GM12872 (cell line): ENCODE measurements at regions not wholly inside any gene's neighbourhood (a gene's known extent, or its start where the extent isn't known, plus 50 kb on each side); places are given as distances from the start of the nearest gene placed in this dataset.

Experiments
- CTCF ChIP-seq: IDR thresholded peaks from 3 replicates; pipeline ENCODE4 v1.5.1; 2011; ENCODE audit warnings: low read depth, mild to moderate bottlenecking, low read length, moderate library complexity; ENCODE audit not compliant: insufficient read depth

GRCh38 chr10:121668314-121669027, 70.2 kb upstream of the FGFR2 start:
- TF ChIP-seq CTCF, result no peak

- no peak for TF ChIP-seq CTCF
Measured at GRCh38 chr10:121667948-121668313, 69.7 kb upstream of the FGFR2 start.

- TF ChIP-seq CTCF, result no peak
Measured at GRCh38 chr10:121665809-121666208, 67.6 kb upstream of the FGFR2 start.

GRCh38 chr10:121664671-121665070, 66.4 kb upstream of the FGFR2 start:
- TF ChIP-seq CTCF, result no peak

GRCh38 chr10:121662945-121663917, 65.0 kb upstream of the FGFR2 start:
- TF ChIP-seq CTCF, result peak; percentile 59

- no peak for TF ChIP-seq CTCF
Measured at GRCh38 chr10:121662531-121662930, 64.3 kb upstream of the FGFR2 start.

- no peak for TF ChIP-seq CTCF
Measured at GRCh38 chr10:121661451-121661851, 63.2 kb upstream of the FGFR2 start.
